HCT116 (cell line): ENCODE measurements at regions not wholly inside any gene's neighbourhood (a gene's known extent, or its start where the extent isn't known, plus 50 kb on each side); places are given as distances from the start of the nearest gene placed in this dataset.

Experiments used
- ATAC-seq: fragments of 200-7000 bp; cut with Tn5 transposase; 2 replicates; pipeline ENCODE4 v1.9.1; 2020; ENCODE audit warnings: mild to moderate bottlenecking, moderate library complexity
- BruUV-seq: library from RNA; stranded (reverse); fragments of 400-500 nt; replicated peaks from 2 replicates; lab custom pipeline; 2021; lab: Mats Ljungman, UMichigan
- CTCF ChIA-PET: fragments of 300-600 bp; sonication (Branson Sonifier 250); formaldehyde crosslinking; loops from one replicate; lab custom pipeline; 2021; ENCODE audit warnings: antibody characterized with exemption; lab: Charles Lee
- POLR2A ChIA-PET: fragments of 300-600, 350-600 bp; sonication (Branson Sonifier 250); formaldehyde crosslinking; loops from one replicate; lab custom pipeline; 2021; ENCODE audit warnings: antibody characterized with exemption; lab: Charles Lee
- RAD21 ChIA-PET, 2 experiments: fragments of 300-600 bp; sonication (Branson Sonifier 250); formaldehyde crosslinking; loops; one replicate each; lab custom pipeline; 2023; ENCODE audit warnings: low total read pairs in 2 of 2; ENCODE audit not compliant: uncharacterized antibody in 2 of 2, unreplicated experiment in 2 of 2, low non-redundant PET in 1 of 2; lab: Charles Lee
- DNase-seq: peaks from one replicate; pipeline ENCODE4 v3.0.0-alpha.2; 2010; ENCODE audit warnings: low read depth, low spot score
- H2AFZ ChIP-seq: fragments of 200-600 bp; shearing (Covaris generic), sonication (generic); 2 replicates; pipeline ENCODE4 v1.6.1; 2017; ENCODE audit warnings: low read depth, mixed run types, mixed read lengths, antibody characterized with exemption, low read length; ENCODE audit not compliant: poor library complexity, severe bottlenecking
- H3K27ac ChIP-seq: 2 replicates; pipeline ENCODE4 v1.5.1; 2012; ENCODE audit warnings: low read depth, low read length
- H3K27me3 ChIP-seq: fragments of 200-600 bp; sonication (generic); 2 replicates; pipeline ENCODE4 v1.6.1; 2016; ENCODE audit warnings: mixed run types, low read length, mixed read lengths; ENCODE audit not compliant: insufficient read depth
- H3K36me3 ChIP-seq, 2 experiments: fragments of 200-500 bp in 1 of 2; fragments of 200-600 bp in 1 of 2; sonication (Bioruptor generic) in 1 of 2; sonication (generic) in 1 of 2; 2 replicates each; pipeline versions ENCODE4 v1.5.1 to v1.6.1; 2014 to 2016; ENCODE audit warnings: low read length in 2 of 2, inconsistent platforms in 1 of 2, mixed read lengths in 1 of 2, mixed run types in 1 of 2; ENCODE audit not compliant: insufficient read depth in 2 of 2, control insufficient read depth in 1 of 2
- H3K4me1 ChIP-seq, 2 experiments: fragments of 200-600 bp in 1 of 2; sonication (generic) in 1 of 2; 2 replicates each; pipeline versions ENCODE4 v1.5.1 to v1.6.1; 2012 to 2017; ENCODE audit warnings: low read length in 2 of 2, inconsistent platforms in 1 of 2, mild to moderate bottlenecking in 1 of 2, mixed read lengths in 1 of 2, mixed run types in 1 of 2, moderate library complexity in 1 of 2; ENCODE audit not compliant: insufficient read depth in 2 of 2, control insufficient read depth in 1 of 2
- H3K4me2 ChIP-seq: fragments of 200-600 bp; sonication (generic); 2 replicates; pipeline ENCODE4 v1.6.1; 2017; ENCODE audit warnings: mixed run types, low read length, mixed read lengths
- H3K4me3 ChIP-seq, 2 experiments: fragments of 200-600 bp in 1 of 2; sonication (generic) in 1 of 2; replicated peaks in 1 of 2; 2 replicates each; pipeline ENCODE4 v1.5.1; 2011 to 2016; ENCODE audit warnings: low read length in 2 of 2, control low read depth in 1 of 2, low read depth in 1 of 2, mild to moderate bottlenecking in 1 of 2, mixed read lengths in 1 of 2, mixed run types in 1 of 2
- H3K79me2 ChIP-seq: fragments of 200-600 bp; sonication (generic); 2 replicates; pipeline ENCODE4 v1.6.1; 2017; ENCODE audit warnings: mild to moderate bottlenecking, mixed run types, low read length, moderate library complexity, mixed read lengths; ENCODE audit not compliant: insufficient read depth
- H3K9ac ChIP-seq: fragments of 200-600 bp; sonication (generic); 2 replicates; pipeline ENCODE4 v1.6.1; 2016; ENCODE audit warnings: low read length, mixed read lengths
- H3K9me2 ChIP-seq: fragments of 200-600 bp; sonication (generic), shearing (Covaris generic); 2 replicates; pipeline ENCODE4 v1.6.1; 2017; ENCODE audit warnings: mixed run types, mild to moderate bottlenecking, moderate library complexity; ENCODE audit not compliant: insufficient read depth
- H3K9me3 ChIP-seq, 2 experiments: fragments of 200-500 bp in 1 of 2; fragments of 200-600 bp in 1 of 2; sonication (Bioruptor generic) in 1 of 2; sonication (generic) in 1 of 2; 2 replicates each; pipeline ENCODE4 v1.6.1; 2014 to 2017; ENCODE audit warnings: low read length in 2 of 2, mixed read lengths in 2 of 2, inconsistent platforms in 1 of 2, low read depth in 1 of 2, mild to moderate bottlenecking in 1 of 2, mixed run types in 1 of 2, moderate library complexity in 1 of 2; ENCODE audit not compliant: control insufficient read depth in 1 of 2, insufficient read depth in 1 of 2
- H4K20me1 ChIP-seq: fragments of 200-600 bp; sonication (generic), shearing (Covaris generic); 2 replicates; pipeline ENCODE4 v1.6.1; 2017; ENCODE audit warnings: mixed run types, mild to moderate bottlenecking, moderate library complexity; ENCODE audit not compliant: insufficient read depth
- ATF3 ChIP-seq: IDR thresholded peaks from 2 replicates; pipeline ENCODE4 v1.6.1; 2012
- CBX3 ChIP-seq: IDR thresholded peaks from 2 replicates; pipeline ENCODE4 v1.6.1; 2012; ENCODE audit warnings: low read depth
- CEBPB ChIP-seq: IDR thresholded peaks from 2 replicates; pipeline ENCODE4 v1.6.1; 2012; ENCODE audit warnings: low read depth
- EGR1 ChIP-seq: IDR thresholded peaks from 2 replicates; pipeline ENCODE4 v1.6.1; 2012; ENCODE audit warnings: low read depth
- ELF1 ChIP-seq: IDR thresholded peaks from 2 replicates; pipeline ENCODE4 v1.6.1; 2012; ENCODE audit warnings: low read depth, borderline replicate concordance
- EZH2phosphoT487 ChIP-seq: fragments of 200-600 bp; IDR thresholded peaks from 2 replicates; pipeline ENCODE4 v1.6.1; 2018; ENCODE audit warnings: antibody characterized with exemption, borderline replicate concordance
- FOSL1 ChIP-seq: IDR thresholded peaks from 2 replicates; pipeline ENCODE4 v1.6.1; 2012; ENCODE audit warnings: low read depth
- JUND ChIP-seq: IDR thresholded peaks from 2 replicates; pipeline ENCODE4 v1.6.1; 2012
- POLR2A ChIP-seq: IDR thresholded peaks from 2 replicates; pipeline ENCODE4 v1.7.0; 2011; ENCODE audit warnings: borderline replicate concordance; ENCODE audit not compliant: insufficient read depth, insufficient read length; ENCODE audit errors: extremely low read depth
- POLR2AphosphoS5 ChIP-seq: IDR thresholded peaks from 2 replicates; pipeline ENCODE4 v1.6.1; 2011; ENCODE audit warnings: mild to moderate bottlenecking, low read depth, low read length, moderate library complexity
- RAD21 ChIP-seq: IDR thresholded peaks from 2 replicates; pipeline ENCODE4 v1.6.1; 2012; ENCODE audit warnings: low read depth, mild to moderate bottlenecking
- SIN3A ChIP-seq: IDR thresholded peaks from 2 replicates; pipeline ENCODE4 v1.6.1; 2012; ENCODE audit warnings: low read depth
- SP1 ChIP-seq: IDR thresholded peaks from 2 replicates; pipeline ENCODE4 v1.6.1; 2012; ENCODE audit warnings: low read depth
- SRF ChIP-seq: IDR thresholded peaks from 2 replicates; pipeline ENCODE4 v1.6.1; 2012; ENCODE audit warnings: low read depth
- TCF7L2 ChIP-seq: IDR thresholded peaks from 2 replicates; pipeline ENCODE4 v1.7.0; 2011; ENCODE audit warnings: borderline replicate concordance, inconsistent platforms; ENCODE audit not compliant: insufficient read depth, insufficient read length; ENCODE audit errors: extremely low read depth
- ZBTB33 ChIP-seq: IDR thresholded peaks from 2 replicates; pipeline ENCODE4 v1.6.1; 2011; ENCODE audit warnings: mild to moderate bottlenecking, low read length, moderate library complexity; ENCODE audit not compliant: insufficient replicate concordance; ENCODE audit errors: extremely low read depth
- ZNF274 ChIP-seq: fragments of 200-500 bp; sonication (Bioruptor generic); IDR thresholded peaks from 2 replicates; pipeline ENCODE4 v1.6.1; 2014; ENCODE audit warnings: mild to moderate bottlenecking, low read depth, low read length, inconsistent platforms
- intact Hi-C: fragments of 100-400 bp; cut with micrococcal nuclease; formaldehyde crosslinking; loops from 2 replicates; pipeline ENCODE4 v1.10.0; 2022

- Histone ChIP-seq H3K9me3 (no peaks in the 10 kb centered on the region), H3K36me3 (no peaks in the 10 kb centered on the region), H3K4me1 (no peaks in the 10 kb centered on the region), H3K27ac (no peak overlapping the region), H3K79me2 (no peaks in the 10 kb centered on the region), H2AFZ (no peak overlapping the region), H4K20me1 (no peaks in the 10 kb centered on the region), H3K4me3 (no peak overlapping the region), H3K27me3 (no peaks in the 10 kb centered on the region), H3K9ac (no peak overlapping the region), H3K4me2 (no peak overlapping the region), H3K9me2 (no peaks in the 10 kb centered on the region)
- ChIA-PET POLR2A (no interaction called here), RAD21 (no interaction called here), CTCF (no interaction called here)
- TF ChIP-seq JUND = no peak
- no peak for ATAC-seq
- BruUV-seq = no TSS peak
- intact Hi-C loops = no loop called here
- DNase-seq = no peak
Observed at GRCh38 chr7:41201021-41201420, 501.9 kb downstream of the INHBA start.

- RAD21 ChIA-PET = no interaction called here
Observed at GRCh38 chr7:41199136-41199535, 503.8 kb downstream of the INHBA start.

More at GRCh38 chr7:41199136-41199535, 503.8 kb downstream of the INHBA start:
- no TSS peak for BruUV-seq
- no peak for ATAC-seq
- Histone ChIP-seq H3K9me2 (no peaks in the 10 kb centered on the region), H3K27ac (no peak overlapping the region), H3K4me3 (no peak overlapping the region), H3K9me3 (no peaks in the 10 kb centered on the region), H3K9ac (no peak overlapping the region), H3K79me2 (no peaks in the 10 kb centered on the region), H4K20me1 (no peaks in the 10 kb centered on the region), H3K36me3 (no peaks in the 10 kb centered on the region), H3K27me3 (no peaks in the 10 kb centered on the region), H3K4me2 (no peak overlapping the region), H3K4me1 (no peaks in the 10 kb centered on the region), H2AFZ (no peak overlapping the region)
- no peak for TF ChIP-seq CEBPB
- TF ChIP-seq CBX3 = no peak
- no peak for TF ChIP-seq TCF7L2
- no peak for TF ChIP-seq FOSL1
- no peak for TF ChIP-seq JUND
- TF ChIP-seq ATF3 = no peak
- no peak for TF ChIP-seq SIN3A
- no peak for TF ChIP-seq ZNF274
- TF ChIP-seq POLR2AphosphoS5 = no peak
- no peak for TF ChIP-seq ZBTB33
- no peak for TF ChIP-seq RAD21
- no peak for TF ChIP-seq ELF1
- no peak for TF ChIP-seq SP1
- TF ChIP-seq EZH2phosphoT487 = no peak
- no peak for TF ChIP-seq EGR1
- TF ChIP-seq SRF = no peak
- no peak for TF ChIP-seq POLR2A
- DNase-seq = no peak
- ChIA-PET CTCF (no interaction called here), POLR2A (no interaction called here)
- intact Hi-C loops = no loop called here
